Ovary (tissue), 3 donors: ENCODE measurements at regions not wholly inside any gene's neighbourhood (a gene's known extent, or its start where the extent isn't known, plus 50 kb on each side); places are given as distances from the start of the nearest gene placed in this dataset.

ENCODE experiments used
- CTCF ChIP-seq, 3 donors: fragments of 450-650 bp in 2 of 3; fragments of 200-600 bp in 1 of 3; IDR thresholded peaks; one replicate each; pipeline versions ENCODE4 v1.5.1 to v1.8.0; 2016 to 2022; ENCODE audit warnings: antibody characterized with exemption in 3 of 3, mild to moderate bottlenecking in 1 of 3
- POLR2A ChIP-seq: fragments of 450-650 bp; IDR thresholded peaks from one replicate; pipeline ENCODE4 v1.6.1; 2017; ENCODE audit warnings: antibody characterized with exemption, mild to moderate bottlenecking, moderate library complexity
- donor health status: DM: no; HTN: no; CAD: no.

GRCh38 chr2:161101406-161101805 lies 58.8 kb upstream of the TANK start:
- TF ChIP-seq POLR2A: no peak
- no peak for TF ChIP-seq CTCF (IDR thresholded peaks at IDR 0.05)
